DOHH2 (cell line): ENCODE measurements at regions not wholly inside any gene's neighbourhood (a gene's known extent, or its start where the extent isn't known, plus 50 kb on each side); places are given as distances from the start of the nearest gene placed in this dataset.
"Not testable (repeated sequence)": the region's sequence is repeated elsewhere in the genome, so short reads cannot be mapped to it uniquely, and the experiment has no call there.

Experiments
- H3F3A ChIP-seq: fragments of 200-600 bp; sonication (generic), shearing (Covaris generic); 2 replicates; pipeline ENCODE4 v1.6.0; 2016; ENCODE audit warnings: antibody characterized with exemption, mild to moderate bottlenecking; ENCODE audit not compliant: control insufficient read depth, insufficient read depth
- H3K27ac ChIP-seq: fragments of 200-600 bp; sonication (generic); 2 replicates; pipeline ENCODE4 v1.5.1; 2014; ENCODE audit warnings: low read depth, mild to moderate bottlenecking, low read length, moderate library complexity
- H3K27me3 ChIP-seq: fragments of 200-600 bp; sonication (generic); 2 replicates; pipeline ENCODE4 v1.6.1; 2014; ENCODE audit warnings: mild to moderate bottlenecking, low read length, mixed read lengths; ENCODE audit not compliant: control insufficient read depth
- H3K36me3 ChIP-seq: fragments of 200-600 bp; sonication (generic); 2 replicates; pipeline ENCODE4 v1.6.1; 2014; ENCODE audit warnings: mild to moderate bottlenecking, low read length, moderate library complexity, mixed read lengths; ENCODE audit not compliant: control insufficient read depth
- H3K4me1 ChIP-seq: fragments of 200-600 bp; sonication (generic); 2 replicates; pipeline ENCODE4 v1.6.1; 2014; ENCODE audit warnings: mild to moderate bottlenecking, low read length, mixed read lengths; ENCODE audit not compliant: control insufficient read depth
- H3K4me2 ChIP-seq: fragments of 200-600 bp; sonication (generic); 2 replicates; pipeline ENCODE4 v1.6.0; 2014; ENCODE audit warnings: mild to moderate bottlenecking, low read length, moderate library complexity
- H3K4me3 ChIP-seq: fragments of 200-600 bp; sonication (generic); 2 replicates; pipeline ENCODE4 v1.5.1; 2014; ENCODE audit warnings: mild to moderate bottlenecking, low read length, mixed read lengths
- H3K79me2 ChIP-seq: fragments of 200-600 bp; sonication (generic); 2 replicates; pipeline ENCODE4 v1.6.1; 2014; ENCODE audit warnings: mild to moderate bottlenecking, low read length, mixed read lengths; ENCODE audit not compliant: control insufficient read depth
- H3K9me2 ChIP-seq: fragments of 200-600 bp; sonication (generic); replicated peaks from 2 replicates; pipeline ENCODE4 v1.6.1; 2014; ENCODE audit warnings: mild to moderate bottlenecking, low read length, mixed read lengths; ENCODE audit not compliant: control insufficient read depth
- H3K9me3 ChIP-seq: fragments of 200-600 bp; sonication (generic); 2 replicates; pipeline ENCODE4 v1.6.1; 2014; ENCODE audit warnings: antibody characterized with exemption, low read length, mixed read lengths; ENCODE audit not compliant: control insufficient read depth, insufficient read depth
- H4K20me1 ChIP-seq: fragments of 200-600 bp; sonication (generic); 2 replicates; pipeline ENCODE4 v1.6.0; 2014; ENCODE audit warnings: low read depth, mild to moderate bottlenecking, antibody characterized with exemption, low read length, moderate library complexity; ENCODE audit not compliant: control insufficient read depth, insufficient read depth
- EZH2phosphoT487 ChIP-seq: fragments of 200-600 bp; sonication (generic); IDR thresholded peaks from 2 replicates; pipeline ENCODE4 v1.6.1; 2017; ENCODE audit warnings: borderline replicate concordance, mild to moderate bottlenecking, antibody characterized with exemption, low read length, moderate library complexity, mixed read lengths
- TF ChIP-seq, protein P1 (sequence below): fragments of 200-600 bp; sonication (generic); IDR thresholded peaks from one replicate; pipeline ENCODE4 v1.5.1; 2014; ENCODE audit warnings: antibody characterized with exemption, mild to moderate bottlenecking, low read depth, low read length; ENCODE audit not compliant: poor library complexity, severe bottlenecking

DNA sequence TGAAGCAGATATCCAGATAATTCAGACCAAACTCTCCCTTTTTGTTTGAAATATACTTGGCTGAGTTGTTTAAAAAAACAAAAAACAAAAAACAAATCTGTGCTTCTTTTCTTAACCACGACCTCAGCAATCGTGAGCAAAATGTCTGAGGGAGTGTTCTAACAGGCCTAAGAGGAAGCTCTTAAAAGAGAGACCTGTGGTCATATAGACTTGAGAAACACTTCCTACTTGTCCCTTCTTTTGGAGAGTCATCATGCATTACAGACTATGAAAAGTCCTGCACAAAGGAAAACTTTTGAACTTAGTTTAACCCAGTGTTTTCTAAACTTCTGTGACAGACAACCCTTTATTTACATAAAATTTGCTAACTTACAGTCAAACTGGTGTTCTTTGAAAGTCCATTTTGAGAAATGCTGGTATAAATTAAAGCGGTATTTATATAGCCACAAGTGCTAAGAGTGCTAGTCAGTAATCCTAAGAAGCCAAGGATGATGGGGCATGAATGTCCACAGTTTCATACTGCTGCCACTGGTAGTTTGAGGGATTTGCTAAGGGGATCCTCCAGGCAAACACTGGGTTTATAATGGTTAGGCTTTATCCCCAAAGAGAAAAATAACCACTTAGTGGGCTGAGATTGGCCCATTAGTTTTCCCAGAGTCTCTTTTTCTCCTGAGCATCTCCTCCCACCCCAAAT lies 199.8 kb downstream of the LRRC70 start:
- no peaks in the 10 kb centered on the region for H3K9me3 ChIP-seq
- no peaks in the 10 kb centered on the region for H3K79me2 ChIP-seq
- H3K27ac ChIP-seq: no peak overlapping the region
- H3K9me2 ChIP-seq: no peaks in the 10 kb centered on the region
- H3K4me3 ChIP-seq: no peak overlapping the region
- no peaks in the 10 kb centered on the region for H3F3A ChIP-seq
- H3K36me3 ChIP-seq: no peaks in the 10 kb centered on the region
- H3K27me3 ChIP-seq: no peaks in the 10 kb centered on the region
- H3K4me2 ChIP-seq: no peak overlapping the region
- no peaks in the 10 kb centered on the region for H4K20me1 ChIP-seq
- H3K4me1 ChIP-seq: no peaks in the 10 kb centered on the region
- TF ChIP-seq, protein P1, sequence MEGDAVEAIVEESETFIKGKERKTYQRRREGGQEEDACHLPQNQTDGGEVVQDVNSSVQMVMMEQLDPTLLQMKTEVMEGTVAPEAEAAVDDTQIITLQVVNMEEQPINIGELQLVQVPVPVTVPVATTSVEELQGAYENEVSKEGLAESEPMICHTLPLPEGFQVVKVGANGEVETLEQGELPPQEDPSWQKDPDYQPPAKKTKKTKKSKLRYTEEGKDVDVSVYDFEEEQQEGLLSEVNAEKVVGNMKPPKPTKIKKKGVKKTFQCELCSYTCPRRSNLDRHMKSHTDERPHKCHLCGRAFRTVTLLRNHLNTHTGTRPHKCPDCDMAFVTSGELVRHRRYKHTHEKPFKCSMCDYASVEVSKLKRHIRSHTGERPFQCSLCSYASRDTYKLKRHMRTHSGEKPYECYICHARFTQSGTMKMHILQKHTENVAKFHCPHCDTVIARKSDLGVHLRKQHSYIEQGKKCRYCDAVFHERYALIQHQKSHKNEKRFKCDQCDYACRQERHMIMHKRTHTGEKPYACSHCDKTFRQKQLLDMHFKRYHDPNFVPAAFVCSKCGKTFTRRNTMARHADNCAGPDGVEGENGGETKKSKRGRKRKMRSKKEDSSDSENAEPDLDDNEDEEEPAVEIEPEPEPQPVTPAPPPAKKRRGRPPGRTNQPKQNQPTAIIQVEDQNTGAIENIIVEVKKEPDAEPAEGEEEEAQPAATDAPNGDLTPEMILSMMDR: no peak

DNA sequence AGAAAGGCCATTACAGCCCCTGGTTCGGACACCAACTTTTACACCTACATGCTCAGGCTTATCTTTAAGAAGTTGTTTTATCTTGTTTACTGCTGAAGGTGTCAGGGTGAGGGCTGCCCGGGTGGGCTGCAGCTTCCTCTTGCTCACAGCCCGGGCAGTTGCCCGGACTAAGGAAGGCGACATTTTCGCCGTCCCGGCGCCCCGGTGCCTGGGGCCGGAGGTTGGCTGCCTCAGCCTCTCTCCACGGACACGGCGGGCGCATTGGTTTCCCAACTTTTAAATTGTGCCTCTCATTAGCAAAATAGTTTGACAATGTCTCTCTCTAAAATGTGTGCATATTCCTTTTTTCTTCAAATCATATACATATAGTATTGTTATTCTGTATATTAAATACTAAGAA lies 198.5 kb downstream of the LRRC70 start:
- H3K4me1 ChIP-seq, H3K9me3 ChIP-seq, H3K27ac ChIP-seq, H4K20me1 ChIP-seq, H3K9me2 ChIP-seq, H3K79me2 ChIP-seq, H3F3A ChIP-seq, H3K27me3 ChIP-seq, H3K4me2 ChIP-seq, H3K36me3 ChIP-seq, H3K4me3 ChIP-seq: not testable (repeated sequence)

DNA sequence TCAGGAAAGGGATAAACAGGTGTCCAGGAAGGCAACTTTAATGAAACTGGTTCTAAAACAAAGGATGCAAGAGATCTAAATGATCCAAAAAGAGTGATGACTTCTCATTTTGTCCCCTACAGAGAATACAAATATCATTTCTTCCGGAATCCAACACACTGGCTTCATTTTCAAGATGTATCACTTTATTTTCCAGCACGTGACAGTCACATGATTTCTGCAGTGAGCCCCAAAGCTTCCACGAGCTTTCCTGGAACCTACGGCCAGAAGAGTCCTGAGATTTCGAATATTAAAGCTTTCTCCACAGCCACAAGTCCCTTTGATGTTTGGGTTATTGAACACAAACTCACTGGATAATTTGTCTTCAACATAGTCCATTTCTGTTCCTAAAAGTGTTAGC lies 198.0 kb downstream of the LRRC70 start:
- not testable (repeated sequence) for H3K4me3 ChIP-seq, H4K20me1 ChIP-seq, H3K4me1 ChIP-seq, H3K27ac ChIP-seq, H3K9me3 ChIP-seq, H3K9me2 ChIP-seq, H3K27me3 ChIP-seq, H3K36me3 ChIP-seq, H3K79me2 ChIP-seq, H3K4me2 ChIP-seq, H3F3A ChIP-seq

DNA sequence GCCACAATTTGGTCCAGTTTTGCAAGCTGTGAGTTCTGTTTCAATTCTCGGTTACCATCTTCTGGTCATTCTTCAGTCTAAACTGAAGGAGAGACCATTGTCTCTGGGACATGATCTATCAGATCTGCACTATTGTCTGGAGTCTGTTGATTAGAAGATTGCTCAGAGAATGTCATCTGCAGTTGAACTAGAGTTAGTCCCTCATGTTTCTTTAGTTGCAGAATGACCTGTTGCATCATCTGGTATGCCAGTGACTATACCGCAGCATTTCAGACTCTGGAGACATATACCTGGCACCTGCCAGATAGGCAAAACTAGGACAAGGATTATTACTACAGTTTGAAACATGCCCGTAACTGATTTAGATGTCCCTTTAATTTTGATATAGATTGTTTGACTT lies 194.8 kb downstream of the LRRC70 start:
- no peaks in the 10 kb centered on the region for H3K79me2 ChIP-seq
- H3K27ac ChIP-seq: no peak overlapping the region
- no peaks in the 10 kb centered on the region for H3K36me3 ChIP-seq
- H3K4me1 ChIP-seq: no peaks in the 10 kb centered on the region
- H4K20me1 ChIP-seq: no peaks in the 10 kb centered on the region
- H3K9me3 ChIP-seq: no peaks in the 10 kb centered on the region
- no peaks in the 10 kb centered on the region for H3F3A ChIP-seq
- no peak overlapping the region for H3K4me3 ChIP-seq
- no peak for TF ChIP-seq EZH2phosphoT487
- TF ChIP-seq, protein P1: no peak
- H3K9me2 ChIP-seq: no peaks in the 10 kb centered on the region
- H3K27me3 ChIP-seq: no peaks in the 10 kb centered on the region
- H3K4me2 ChIP-seq: no peak overlapping the region
